ENCODE measurements at regions not wholly inside any gene's neighbourhood (a gene's known extent, or its start where the extent isn't known, plus 50 kb on each side); places are given as distances from the start of the nearest gene placed in this dataset.

DNA sequence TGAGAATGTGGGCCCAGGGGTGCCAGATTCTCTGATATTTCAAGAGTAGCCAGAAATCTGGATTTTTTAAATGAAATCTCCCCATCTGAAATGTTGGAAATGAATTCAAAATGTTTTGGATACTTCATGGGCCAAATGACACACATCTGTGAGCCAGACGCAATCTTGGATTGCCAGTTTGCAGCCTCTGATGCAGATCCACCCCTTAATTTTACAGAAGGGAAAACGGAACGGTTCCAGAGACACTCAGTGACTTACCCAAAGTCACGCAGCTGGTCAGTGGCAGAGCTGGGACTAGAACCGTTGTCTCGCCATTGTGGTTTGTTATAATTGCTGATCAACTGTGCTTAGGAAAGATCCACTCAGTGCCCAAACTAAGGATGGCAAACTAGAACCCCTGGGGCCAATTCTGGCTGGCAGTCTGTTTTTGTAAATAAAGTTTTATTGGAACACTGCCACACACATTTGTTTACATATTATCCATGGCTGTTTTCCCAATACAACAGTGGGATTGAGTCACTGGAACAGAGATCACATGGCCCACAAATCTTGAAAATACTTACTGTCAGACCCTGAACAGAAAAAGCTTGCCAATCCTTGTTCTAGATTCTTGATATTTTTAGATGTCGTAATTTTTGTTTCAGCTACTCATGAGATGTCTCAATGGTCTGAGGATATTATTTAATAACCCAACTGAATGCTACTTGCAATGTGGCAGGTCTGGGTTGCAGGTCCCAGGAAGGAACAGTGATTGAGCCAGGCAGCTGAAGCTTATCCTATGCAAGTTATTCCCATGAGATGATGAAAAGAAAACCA lies 143.8 kb downstream of the AXIN2 start:
- TF ChIP-seq POLR2A (IDR thresholded peaks at IDR 0.05; ENCODE audit: extremely low read depth, insufficient read length) (no peak), MYC (IDR thresholded peaks at IDR 0.05; ENCODE audit: low read depth, low read length) (no peak)
- TF ChIP-seq, protein P1, sequence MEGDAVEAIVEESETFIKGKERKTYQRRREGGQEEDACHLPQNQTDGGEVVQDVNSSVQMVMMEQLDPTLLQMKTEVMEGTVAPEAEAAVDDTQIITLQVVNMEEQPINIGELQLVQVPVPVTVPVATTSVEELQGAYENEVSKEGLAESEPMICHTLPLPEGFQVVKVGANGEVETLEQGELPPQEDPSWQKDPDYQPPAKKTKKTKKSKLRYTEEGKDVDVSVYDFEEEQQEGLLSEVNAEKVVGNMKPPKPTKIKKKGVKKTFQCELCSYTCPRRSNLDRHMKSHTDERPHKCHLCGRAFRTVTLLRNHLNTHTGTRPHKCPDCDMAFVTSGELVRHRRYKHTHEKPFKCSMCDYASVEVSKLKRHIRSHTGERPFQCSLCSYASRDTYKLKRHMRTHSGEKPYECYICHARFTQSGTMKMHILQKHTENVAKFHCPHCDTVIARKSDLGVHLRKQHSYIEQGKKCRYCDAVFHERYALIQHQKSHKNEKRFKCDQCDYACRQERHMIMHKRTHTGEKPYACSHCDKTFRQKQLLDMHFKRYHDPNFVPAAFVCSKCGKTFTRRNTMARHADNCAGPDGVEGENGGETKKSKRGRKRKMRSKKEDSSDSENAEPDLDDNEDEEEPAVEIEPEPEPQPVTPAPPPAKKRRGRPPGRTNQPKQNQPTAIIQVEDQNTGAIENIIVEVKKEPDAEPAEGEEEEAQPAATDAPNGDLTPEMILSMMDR (IDR thresholded peaks at IDR 0.05; ENCODE audit: low read depth, low read length) = no peak
- TF ChIP-seq, protein P2, sequence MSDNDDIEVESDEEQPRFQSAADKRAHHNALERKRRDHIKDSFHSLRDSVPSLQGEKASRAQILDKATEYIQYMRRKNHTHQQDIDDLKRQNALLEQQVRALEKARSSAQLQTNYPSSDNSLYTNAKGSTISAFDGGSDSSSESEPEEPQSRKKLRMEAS (IDR thresholded peaks at IDR 0.05; ENCODE audit: low read depth, low read length) = no peak

All from NB4 (cell line).